SK-N-SH treated with all-trans-retinoic acid at 6 μM for 48 hours (cell line): ENCODE measurements at regions not wholly inside any gene's neighbourhood (a gene's known extent, or its start where the extent isn't known, plus 50 kb on each side); places are given as distances from the start of the nearest gene placed in this dataset.

ENCODE experiments used
- BACH2 ChIP-seq: fragments of 250-450 bp; sonication (Bioruptor Pico); IDR thresholded peaks from 2 replicates; pipeline ENCODE4 v1.9.0; 2021; ENCODE audit warnings: mild to moderate bottlenecking, borderline replicate concordance
- CREB5 ChIP-seq: fragments of 250-450 bp; sonication (Bioruptor Pico); IDR thresholded peaks from 2 replicates; pipeline ENCODE4 v1.5.1; 2020; ENCODE audit warnings: low read depth, mild to moderate bottlenecking, moderate library complexity
- CSDC2 ChIP-seq: fragments of 250-450 bp; sonication (Bioruptor Pico); IDR thresholded peaks from 2 replicates; pipeline ENCODE4 v1.5.0; 2020; ENCODE audit warnings: mild to moderate bottlenecking, moderate library complexity
- POU6F1 ChIP-seq: fragments of 250-450 bp; sonication (Bioruptor Pico); IDR thresholded peaks from 2 replicates; pipeline ENCODE4 v1.8.0; 2021; ENCODE audit warnings: low read depth, mild to moderate bottlenecking, moderate library complexity, borderline replicate concordance
- TF ChIP-seq, protein P1 (sequence below): fragments of 250-450 bp; sonication (Bioruptor Pico); IDR thresholded peaks from 2 replicates; pipeline ENCODE4 v1.5.1; 2021; ENCODE audit warnings: mild to moderate bottlenecking, moderate library complexity

DNA sequence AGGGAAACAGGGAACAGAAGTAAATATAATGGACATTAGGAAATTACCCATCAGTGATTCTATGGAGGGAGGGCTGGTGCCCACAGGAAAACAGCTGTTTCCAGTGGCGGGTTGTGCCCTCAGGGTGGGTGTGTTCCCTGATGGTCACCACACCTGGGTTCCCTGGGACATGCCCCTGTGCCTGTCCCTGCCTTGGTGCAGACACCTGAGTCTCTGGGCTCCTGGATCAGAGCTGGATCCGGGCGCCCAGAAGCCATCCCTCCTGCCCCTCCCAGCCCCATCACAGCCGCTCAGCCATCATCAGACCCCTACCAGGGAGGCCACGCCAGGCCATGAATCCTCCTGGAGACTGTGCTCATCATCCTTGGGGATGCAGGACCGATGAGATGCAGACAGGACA lies 307.2 kb upstream of the SFSWAP start:
- TF ChIP-seq CREB5 (CRISPR knock-in tag): no peak
- no peak for TF ChIP-seq BACH2 (CRISPR knock-in tag)
- TF ChIP-seq CSDC2 (CRISPR knock-in tag): no peak
- TF ChIP-seq POU6F1 (CRISPR knock-in tag): no peak
- TF ChIP-seq, protein P1, sequence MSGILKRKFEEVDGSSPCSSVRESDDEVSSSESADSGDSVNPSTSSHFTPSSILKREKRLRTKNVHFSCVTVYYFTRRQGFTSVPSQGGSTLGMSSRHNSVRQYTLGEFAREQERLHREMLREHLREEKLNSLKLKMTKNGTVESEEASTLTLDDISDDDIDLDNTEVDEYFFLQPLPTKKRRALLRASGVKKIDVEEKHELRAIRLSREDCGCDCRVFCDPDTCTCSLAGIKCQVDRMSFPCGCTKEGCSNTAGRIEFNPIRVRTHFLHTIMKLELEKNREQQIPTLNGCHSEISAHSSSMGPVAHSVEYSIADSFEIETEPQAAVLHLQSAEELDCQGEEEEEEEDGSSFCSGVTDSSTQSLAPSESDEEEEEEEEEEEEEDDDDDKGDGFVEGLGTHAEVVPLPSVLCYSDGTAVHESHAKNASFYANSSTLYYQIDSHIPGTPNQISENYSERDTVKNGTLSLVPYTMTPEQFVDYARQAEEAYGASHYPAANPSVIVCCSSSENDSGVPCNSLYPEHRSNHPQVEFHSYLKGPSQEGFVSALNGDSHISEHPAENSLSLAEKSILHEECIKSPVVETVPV (CRISPR knock-in tag): no peak
